CD14-positive monocyte (primary cell): ENCODE measurements at regions not wholly inside any gene's neighbourhood (a gene's known extent, or its start where the extent isn't known, plus 50 kb on each side); places are given as distances from the start of the nearest gene placed in this dataset.

Experiments used
- DNase-seq, 3 donors: peaks; one replicate each; pipeline ENCODE4 v3.0.0-alpha.2; 2011 to 2022
- H2AFZ ChIP-seq: 2 replicates; pipeline ENCODE4 v1.6.0; 2012; ENCODE audit warnings: mild to moderate bottlenecking, low read depth, low read length, inconsistent platforms; ENCODE audit not compliant: insufficient read depth, poor library complexity, severe bottlenecking
- H3K27ac ChIP-seq, 2 donors: 1 replicate in 1 of 2; 2 replicates in 1 of 2; pipeline ENCODE4 v1.5.1; 2012 to 2013; ENCODE audit warnings: low read length in 2 of 2, control low read depth in 1 of 2, inconsistent platforms in 1 of 2, low read depth in 1 of 2, mild to moderate bottlenecking in 1 of 2
- H3K27me3 ChIP-seq, 2 donors: one replicate each; pipeline versions ENCODE4 v1.6.0 to v1.6.1; 2011 to 2013; ENCODE audit warnings: low read length in 2 of 2; ENCODE audit not compliant: control insufficient read depth in 2 of 2, insufficient read depth in 2 of 2
- H3K36me3 ChIP-seq, 2 donors: replicated peaks in 1 of 2; 1 replicate in 1 of 2; 2 replicates in 1 of 2; pipeline versions ENCODE4 v1.5.1 to v1.6.1; 2012 to 2013; ENCODE audit warnings: low read length in 2 of 2, control low read depth in 1 of 2, inconsistent platforms in 1 of 2, mild to moderate bottlenecking in 1 of 2; ENCODE audit not compliant: insufficient read depth in 2 of 2, control insufficient read depth in 1 of 2
- H3K4me1 ChIP-seq, 2 donors: 1 replicate in 1 of 2; 2 replicates in 1 of 2; pipeline versions ENCODE4 v1.5.1 to v1.6.1; 2012 to 2013; ENCODE audit warnings: low read length in 2 of 2, control low read depth in 1 of 2, inconsistent platforms in 1 of 2, mild to moderate bottlenecking in 1 of 2, moderate library complexity in 1 of 2; ENCODE audit not compliant: insufficient read depth in 2 of 2, control insufficient read depth in 1 of 2
- H3K4me2 ChIP-seq: replicated peaks from 2 replicates; pipeline ENCODE3; 2012; ENCODE audit warnings: low read length, moderate library complexity, mild to moderate bottlenecking; ENCODE audit not compliant: poor library complexity, severe bottlenecking; ENCODE audit errors: extremely low read depth
- H3K4me3 ChIP-seq, 3 experiments: fragments of 200-600 bp in 1 of 3; sonication (generic) in 1 of 3; replicated peaks in 1 of 3; 1 replicate in 2 of 3; 2 replicates in 1 of 3; pipeline ENCODE4 v1.5.1; 2011 to 2013; ENCODE audit warnings: low read length in 3 of 3, mild to moderate bottlenecking in 3 of 3, control low read depth in 2 of 3, low read depth in 2 of 3, inconsistent platforms in 1 of 3, moderate library complexity in 1 of 3
- H3K79me2 ChIP-seq: 2 replicates; pipeline ENCODE4 v1.6.0; 2012; ENCODE audit warnings: mild to moderate bottlenecking, control low read depth, inconsistent platforms, low read length, moderate library complexity; ENCODE audit not compliant: insufficient read depth
- H3K9ac ChIP-seq: 2 replicates; pipeline ENCODE4 v1.6.0; 2017; ENCODE audit warnings: low read length, mild to moderate bottlenecking; ENCODE audit not compliant: insufficient read depth, poor library complexity, severe bottlenecking
- H3K9me3 ChIP-seq, 2 donors: replicated peaks in 1 of 2; 1 replicate in 1 of 2; 2 replicates in 1 of 2; pipeline versions ENCODE4 v1.5.1 to v1.6.1; 2012 to 2013; ENCODE audit warnings: low read length in 2 of 2, control low read depth in 1 of 2; ENCODE audit not compliant: control insufficient read depth in 1 of 2, insufficient read depth in 1 of 2
- H4K20me1 ChIP-seq: 2 replicates; pipeline ENCODE4 v1.6.0; 2012; ENCODE audit warnings: mild to moderate bottlenecking, low read length, control low read depth, moderate library complexity; ENCODE audit not compliant: insufficient read depth
- H3K27ac Mint-ChIP-seq, 7 donors: one replicate each; pipeline ENCODE4 v1.8.0; 2020; ENCODE audit warnings: mild to moderate bottlenecking in 7 of 7, mixed read lengths in 7 of 7, moderate library complexity in 6 of 7, inconsistent platforms in 2 of 7
- H3K27me3 Mint-ChIP-seq, 3 donors: one replicate each; pipeline ENCODE4 v1.8.0; 2021 to 2022; ENCODE audit warnings: low read depth in 3 of 3, mild to moderate bottlenecking in 3 of 3, mixed read lengths in 3 of 3, moderate library complexity in 3 of 3, inconsistent platforms in 1 of 3
- H3K36me3 Mint-ChIP-seq, 2 donors: one replicate each; pipeline ENCODE4 v1.8.0; 2020; ENCODE audit warnings: mixed read lengths in 2 of 2, inconsistent platforms in 1 of 2, mild to moderate bottlenecking in 1 of 2
- H3K4me1 Mint-ChIP-seq: one replicate; pipeline ENCODE4 v1.8.0; 2020; ENCODE audit warnings: mild to moderate bottlenecking, mixed read lengths
- H3K4me3 Mint-ChIP-seq, 2 donors: one replicate each; pipeline ENCODE4 v1.8.0; 2020; ENCODE audit warnings: mild to moderate bottlenecking in 2 of 2, mixed read lengths in 2 of 2, moderate library complexity in 1 of 2
- H3K9me3 Mint-ChIP-seq, 7 donors: one replicate each; pipeline ENCODE4 v1.8.0; 2020 to 2022; ENCODE audit warnings: mixed read lengths in 7 of 7, mild to moderate bottlenecking in 6 of 7, moderate library complexity in 6 of 7, inconsistent platforms in 2 of 7
- CTCF ChIP-seq: fragments of 200-600 bp; IDR thresholded peaks from one replicate; pipeline ENCODE4 v1.8.0; 2022; ENCODE audit warnings: antibody characterized with exemption, mild to moderate bottlenecking
- WGBS: methylation state at CpG from one replicate; pipeline ENCODE4 v1.1.5; 2013; ENCODE audit warnings: missing lambda C conversion rate; ENCODE audit not compliant: insufficient coverage; 5-methylcytosine and 5-hydroxymethylcytosine counted together
- intact Hi-C, 2 donors: fragments of 100-400 bp; cut with micrococcal nuclease; formaldehyde crosslinking; loops; one replicate each; pipeline versions ENCODE4 v1.15.0 to v1.15.1; 2023

GRCh38 chr17:77535892-77536291 lies 395.1 kb downstream of the SEC14L1 start:
- H3K4me3 Mint-ChIP-seq, result no peak overlapping the region
- Histone ChIP-seq H3K4me2 (no peak overlapping the region), H3K36me3 (no peaks in the 10 kb centered on the region), H3K9me3 (peaks cover 0 to 9% of the 10 kb centered on the region in 2 donors), H3K79me2 (no peaks in the 10 kb centered on the region), H3K27ac (no peak overlapping the region), H3K27me3 (no peaks in the 10 kb centered on the region), H3K4me1 (no peaks in the 10 kb centered on the region), H3K4me3 (no peak overlapping the region), H4K20me1 (no peaks in the 10 kb centered on the region), H2AFZ (no peak overlapping the region), H3K9ac (no peak overlapping the region)
- peaks cover 18% of the 10 kb centered on the region for H3K4me1 Mint-ChIP-seq
- no peak for TF ChIP-seq CTCF
- H3K27ac Mint-ChIP-seq, result no peak overlapping the region
- DNase-seq, result no peak
- H3K9me3 Mint-ChIP-seq, result peaks cover 3 to 13% (median 9%) of the 10 kb centered on the region in 7 donors
- peaks cover 4 to 11% (median 7%) of the 10 kb centered on the region in 3 donors for H3K27me3 Mint-ChIP-seq
- 100% methylated on average over 1 of the region's 6 CpGs for WGBS
- intact Hi-C loops, result no loop called here
- H3K36me3 Mint-ChIP-seq, result no peaks in the 10 kb centered on the region

DNA sequence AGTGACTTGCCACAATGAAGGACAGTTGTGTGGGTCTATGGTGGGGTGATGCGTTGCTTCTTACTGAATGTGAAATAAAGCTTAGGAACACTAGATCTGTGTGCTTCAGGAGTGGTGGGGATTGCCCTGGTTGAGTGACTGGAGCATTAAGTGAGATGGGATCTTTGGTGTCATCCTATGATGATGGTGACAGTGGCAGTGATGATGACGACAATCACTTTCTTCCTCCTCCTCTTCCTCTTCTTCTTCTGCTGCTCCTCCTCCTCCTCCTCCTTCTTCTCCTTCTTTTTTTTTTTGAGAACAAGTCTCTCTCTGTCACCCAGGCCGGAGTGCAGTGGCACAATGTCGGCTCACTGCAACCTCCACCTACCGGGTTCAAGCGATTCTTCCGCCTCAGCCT lies 396.8 kb downstream of the SEC14L1 start:
- Mint-ChIP-seq H3K27ac (no peak overlapping the region), H3K9me3 (peaks cover 3 to 13% (median 9%) of the 10 kb centered on the region in 7 donors), H3K27me3 (peaks cover 5 to 11% (median 7%) of the 10 kb centered on the region in 3 donors), H3K4me1 (peaks cover 21% of the 10 kb centered on the region), H3K36me3 (no peaks in the 10 kb centered on the region), H3K4me3 (no peak overlapping the region)
- peaks cover 0 to 9% of the 10 kb centered on the region in 2 donors for H3K9me3 ChIP-seq
- 96% methylated on average over 6 of the region's 7 CpGs for WGBS
- H3K27ac ChIP-seq, result no peak overlapping the region
- no peak overlapping the region for H3K4me2 ChIP-seq
- no peak overlapping the region for H2AFZ ChIP-seq
- H4K20me1 ChIP-seq, result no peaks in the 10 kb centered on the region
- no peaks in the 10 kb centered on the region for H3K4me1 ChIP-seq
- no peak overlapping the region for H3K9ac ChIP-seq
- H3K27me3 ChIP-seq, result no peaks in the 10 kb centered on the region
- H3K79me2 ChIP-seq, result no peaks in the 10 kb centered on the region
- intact Hi-C loops, result no loop called here
- no peak overlapping the region for H3K4me3 ChIP-seq
- DNase-seq, result peak in 1 of 3 donors; percentile 14
- no peak for TF ChIP-seq CTCF
- no peaks in the 10 kb centered on the region for H3K36me3 ChIP-seq
